ENCODE measurements at regions not wholly inside any gene's neighbourhood (a gene's known extent, or its start where the extent isn't known, plus 50 kb on each side); places are given as distances from the start of the nearest gene placed in this dataset.

GRCh38 chr3:187795207-187795960 is 50.1 kb upstream of the BCL6 start:
- H3K36me3 ChIP-seq (ENCODE audit: control insufficient read depth in 1 of 2, insufficient read depth in 2 of 2, low read length in 2 of 2): no peaks in the 10 kb centered on the region
- no peak overlapping the region for H3K27ac ChIP-seq (ENCODE audit: low read depth, low read length)
- H3K4me3 ChIP-seq (ENCODE audit: low read depth in 1 of 2, low read length in 2 of 2): no peak overlapping the region
- no peaks in the 10 kb centered on the region for H3K27me3 ChIP-seq (ENCODE audit: control insufficient read depth in 1 of 2, insufficient read depth in 2 of 2, low read length in 2 of 2)
- peaks cover 0 to 22% of the 10 kb centered on the region in 2 donors for H3K4me1 ChIP-seq (ENCODE audit: control insufficient read depth in 1 of 2, insufficient read depth in 2 of 2, low read length in 2 of 2)
- H3K9me3 ChIP-seq (ENCODE audit: control insufficient read depth in 1 of 2, low read length in 2 of 2): no peaks in the 10 kb centered on the region
- H3K9ac ChIP-seq (ENCODE audit: low read depth in 1 of 2, low read length in 2 of 2): no peak overlapping the region

- H3K9me3 ChIP-seq (ENCODE audit: control insufficient read depth in 1 of 2, low read length in 2 of 2): no peaks in the 10 kb centered on the region
- no peak overlapping the region for H3K9ac ChIP-seq (ENCODE audit: low read depth in 1 of 2, low read length in 2 of 2)
- no peak overlapping the region for H3K4me3 ChIP-seq (ENCODE audit: low read depth in 1 of 2, low read length in 2 of 2)
- no peaks in the 10 kb centered on the region for H3K36me3 ChIP-seq (ENCODE audit: control insufficient read depth in 1 of 2, insufficient read depth in 2 of 2, low read length in 2 of 2)
- H3K27me3 ChIP-seq (ENCODE audit: control insufficient read depth in 1 of 2, insufficient read depth in 2 of 2, low read length in 2 of 2): no peaks in the 10 kb centered on the region
- H3K4me1 ChIP-seq (ENCODE audit: control insufficient read depth in 1 of 2, insufficient read depth in 2 of 2, low read length in 2 of 2): peaks cover 0 to 24% of the 10 kb centered on the region in 2 donors
- no peak overlapping the region for H3K27ac ChIP-seq (ENCODE audit: low read depth, low read length)
Observed at GRCh38 chr3:187798126-187798525, 52.9 kb upstream of the BCL6 start.

DNA sequence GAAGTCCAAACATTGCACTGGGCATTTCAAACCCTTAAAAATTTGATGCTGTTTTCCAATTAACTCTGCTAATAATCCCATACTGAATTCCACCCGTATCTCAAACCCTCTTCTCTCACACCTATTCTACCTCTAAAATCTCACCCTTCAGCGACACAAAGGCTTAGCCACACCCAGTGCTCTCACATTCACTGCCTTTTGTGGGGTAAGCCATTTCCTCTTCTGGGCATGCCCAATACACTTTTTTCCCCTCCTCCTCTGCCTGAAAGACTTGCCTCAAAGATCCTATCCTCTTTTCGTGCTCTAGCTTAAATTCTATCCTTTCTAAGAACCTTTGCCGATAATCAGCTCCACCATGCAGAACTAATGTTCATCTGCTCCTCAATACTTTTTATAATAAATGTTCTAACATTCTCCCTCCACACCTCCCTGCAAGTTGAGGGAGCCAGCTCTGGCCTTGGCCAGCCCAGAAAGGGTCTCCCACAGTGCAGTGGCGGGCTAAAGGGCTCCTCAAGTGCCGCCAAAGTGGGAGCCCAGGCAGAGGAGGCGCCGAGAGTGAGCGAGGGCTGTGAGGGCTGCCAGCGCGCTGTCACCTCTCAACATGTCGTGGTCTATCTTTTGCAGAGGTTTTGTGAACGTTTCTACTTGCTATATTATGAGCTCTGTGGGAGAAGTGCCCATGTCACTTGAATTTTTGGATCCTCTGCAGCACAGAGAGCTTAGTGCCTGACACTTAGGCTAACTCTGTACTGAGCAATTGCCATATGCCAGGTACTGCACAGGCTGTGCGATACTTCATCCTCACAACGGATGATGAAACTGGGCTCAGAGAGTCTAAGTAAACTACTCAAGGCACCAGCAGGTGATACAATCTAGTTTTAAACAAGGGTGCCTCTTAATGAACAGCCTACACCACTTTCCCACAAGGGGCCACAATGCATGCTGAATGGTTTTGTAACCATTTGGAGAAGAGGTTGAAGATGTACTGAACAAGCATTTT is 53.6 kb upstream of the BCL6 start:
- no peaks in the 10 kb centered on the region for H3K9me3 ChIP-seq (ENCODE audit: control insufficient read depth in 1 of 2, low read length in 2 of 2)
- H3K4me1 ChIP-seq (ENCODE audit: control insufficient read depth in 1 of 2, insufficient read depth in 2 of 2, low read length in 2 of 2): peaks cover 0 to 24% of the 10 kb centered on the region in 2 donors
- H3K4me3 ChIP-seq (ENCODE audit: low read depth in 1 of 2, low read length in 2 of 2): no peak overlapping the region
- H3K9ac ChIP-seq (ENCODE audit: low read depth in 1 of 2, low read length in 2 of 2): no peak overlapping the region
- no peaks in the 10 kb centered on the region for H3K27me3 ChIP-seq (ENCODE audit: control insufficient read depth in 1 of 2, insufficient read depth in 2 of 2, low read length in 2 of 2)
- H3K36me3 ChIP-seq (ENCODE audit: control insufficient read depth in 1 of 2, insufficient read depth in 2 of 2, low read length in 2 of 2): no peaks in the 10 kb centered on the region
- H3K27ac ChIP-seq (ENCODE audit: low read depth, low read length): no peak overlapping the region

- no peaks in the 10 kb centered on the region for H3K36me3 ChIP-seq (ENCODE audit: control insufficient read depth in 1 of 2, insufficient read depth in 2 of 2, low read length in 2 of 2)
- no peak overlapping the region for H3K4me3 ChIP-seq (ENCODE audit: low read depth in 1 of 2, low read length in 2 of 2)
- no peak overlapping the region for H3K27ac ChIP-seq (ENCODE audit: low read depth, low read length)
Observed at GRCh38 chr3:187799942-187800641, 54.8 kb upstream of the BCL6 start.

GRCh38 chr3:187801152-187801551 is 55.9 kb upstream of the BCL6 start:
- no peaks in the 10 kb centered on the region for H3K36me3 ChIP-seq (ENCODE audit: control insufficient read depth in 1 of 2, insufficient read depth in 2 of 2, low read length in 2 of 2)
- no peak overlapping the region for H3K9ac ChIP-seq (ENCODE audit: low read depth in 1 of 2, low read length in 2 of 2)
- no peaks in the 10 kb centered on the region for H3K9me3 ChIP-seq (ENCODE audit: control insufficient read depth in 1 of 2, low read length in 2 of 2)
- no peaks in the 10 kb centered on the region for H3K27me3 ChIP-seq (ENCODE audit: control insufficient read depth in 1 of 2, insufficient read depth in 2 of 2, low read length in 2 of 2)
- peaks cover 0 to 15% of the 10 kb centered on the region in 2 donors for H3K4me1 ChIP-seq (ENCODE audit: control insufficient read depth in 1 of 2, insufficient read depth in 2 of 2, low read length in 2 of 2)
- no peak overlapping the region for H3K4me3 ChIP-seq (ENCODE audit: low read depth in 1 of 2, low read length in 2 of 2)
- H3K27ac ChIP-seq (ENCODE audit: low read depth, low read length): no peak overlapping the region

More at GRCh38 chr3:187799942-187800641, 54.8 kb upstream of the BCL6 start:
- peaks cover 0 to 23% of the 10 kb centered on the region in 2 donors for H3K4me1 ChIP-seq (ENCODE audit: control insufficient read depth in 1 of 2, insufficient read depth in 2 of 2, low read length in 2 of 2)
- H3K9me3 ChIP-seq (ENCODE audit: control insufficient read depth in 1 of 2, low read length in 2 of 2): no peaks in the 10 kb centered on the region
- no peak overlapping the region for H3K9ac ChIP-seq (ENCODE audit: low read depth in 1 of 2, low read length in 2 of 2)
- H3K27me3 ChIP-seq (ENCODE audit: control insufficient read depth in 1 of 2, insufficient read depth in 2 of 2, low read length in 2 of 2): no peaks in the 10 kb centered on the region

- Histone ChIP-seq H3K4me1 (ENCODE audit: control insufficient read depth in 1 of 2, insufficient read depth in 2 of 2, low read length in 2 of 2) (peaks cover 0 to 15% of the 10 kb centered on the region in 2 donors), H3K9me3 (ENCODE audit: control insufficient read depth in 1 of 2, low read length in 2 of 2) (no peaks in the 10 kb centered on the region), H3K36me3 (ENCODE audit: control insufficient read depth in 1 of 2, insufficient read depth in 2 of 2, low read length in 2 of 2) (no peaks in the 10 kb centered on the region), H3K4me3 (ENCODE audit: low read depth in 1 of 2, low read length in 2 of 2) (no peak overlapping the region), H3K27me3 (ENCODE audit: control insufficient read depth in 1 of 2, insufficient read depth in 2 of 2, low read length in 2 of 2) (no peaks in the 10 kb centered on the region), H3K9ac (ENCODE audit: low read depth in 1 of 2, low read length in 2 of 2) (no peak overlapping the region), H3K27ac (ENCODE audit: low read depth, low read length) (no peak overlapping the region)
Observed at GRCh38 chr3:187802203-187802927, 57.1 kb upstream of the BCL6 start.

DNA sequence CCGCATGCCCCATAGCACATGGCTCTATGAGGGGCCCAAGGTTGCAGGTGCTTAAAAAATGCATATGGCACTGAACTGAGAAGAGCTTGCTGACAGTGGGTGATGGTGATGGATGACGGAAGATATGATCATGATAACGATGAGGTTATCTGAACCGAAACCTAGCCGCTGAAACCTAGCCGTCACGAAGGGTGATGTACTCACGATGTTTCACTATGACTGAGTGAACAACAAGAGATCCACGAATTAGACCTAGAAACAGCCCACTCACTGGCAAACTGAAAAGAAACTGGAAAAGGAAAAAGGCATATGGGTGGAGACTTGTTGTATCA is 57.6 kb upstream of the BCL6 start:
- Histone ChIP-seq H3K4me3 (ENCODE audit: low read depth in 1 of 2, low read length in 2 of 2) (no peak overlapping the region), H3K9me3 (ENCODE audit: control insufficient read depth in 1 of 2, low read length in 2 of 2) (no peaks in the 10 kb centered on the region), H3K27ac (ENCODE audit: low read depth, low read length) (no peak overlapping the region)

GRCh38 chr3:187804120-187804744 is 59.0 kb upstream of the BCL6 start:
- Histone ChIP-seq H3K4me1 (ENCODE audit: control insufficient read depth in 1 of 2, insufficient read depth in 2 of 2, low read length in 2 of 2) (peaks cover 0 to 23% of the 10 kb centered on the region in 2 donors), H3K9me3 (ENCODE audit: control insufficient read depth in 1 of 2, low read length in 2 of 2) (no peaks in the 10 kb centered on the region), H3K4me3 (ENCODE audit: low read depth in 1 of 2, low read length in 2 of 2) (no peak overlapping the region), H3K27me3 (ENCODE audit: control insufficient read depth in 1 of 2, insufficient read depth in 2 of 2, low read length in 2 of 2) (no peaks in the 10 kb centered on the region), H3K9ac (ENCODE audit: low read depth in 1 of 2, low read length in 2 of 2) (no peak overlapping the region), H3K36me3 (ENCODE audit: control insufficient read depth in 1 of 2, insufficient read depth in 2 of 2, low read length in 2 of 2) (no peaks in the 10 kb centered on the region), H3K27ac (ENCODE audit: low read depth, low read length) (no peak overlapping the region)

More for the DNA sequence above, 57.6 kb upstream of the BCL6 start:
- H3K9ac ChIP-seq (ENCODE audit: low read depth in 1 of 2, low read length in 2 of 2): no peak overlapping the region
- H3K27me3 ChIP-seq (ENCODE audit: control insufficient read depth in 1 of 2, insufficient read depth in 2 of 2, low read length in 2 of 2): no peaks in the 10 kb centered on the region
- peaks cover 0 to 15% of the 10 kb centered on the region in 2 donors for H3K4me1 ChIP-seq (ENCODE audit: control insufficient read depth in 1 of 2, insufficient read depth in 2 of 2, low read length in 2 of 2)
- H3K36me3 ChIP-seq (ENCODE audit: control insufficient read depth in 1 of 2, insufficient read depth in 2 of 2, low read length in 2 of 2): no peaks in the 10 kb centered on the region

DNA sequence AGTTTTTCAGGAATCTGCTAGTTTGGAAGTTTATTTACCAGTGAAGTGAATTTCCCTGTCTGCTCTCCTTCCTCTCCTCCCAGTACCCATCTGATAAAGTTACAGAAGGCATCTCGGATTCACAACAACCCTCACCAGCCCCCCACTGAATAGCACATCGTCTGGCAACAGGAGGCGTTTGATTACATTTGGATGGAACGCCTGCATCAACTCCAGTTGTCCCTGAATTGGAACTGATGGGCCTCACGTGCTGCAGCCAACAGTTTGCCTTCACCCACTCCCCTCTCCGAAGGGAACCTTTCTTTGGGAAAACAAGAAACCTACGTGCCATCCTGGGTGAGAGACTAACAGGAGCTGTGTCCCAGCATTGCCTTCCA is 59.5 kb upstream of the BCL6 start:
- H3K9ac ChIP-seq (ENCODE audit: low read depth in 1 of 2, low read length in 2 of 2): no peak overlapping the region
- no peak overlapping the region for H3K27ac ChIP-seq (ENCODE audit: low read depth, low read length)
- no peaks in the 10 kb centered on the region for H3K27me3 ChIP-seq (ENCODE audit: control insufficient read depth in 1 of 2, insufficient read depth in 2 of 2, low read length in 2 of 2)
- H3K4me1 ChIP-seq (ENCODE audit: control insufficient read depth in 1 of 2, insufficient read depth in 2 of 2, low read length in 2 of 2): peaks cover 0 to 20% of the 10 kb centered on the region in 2 donors
- H3K4me3 ChIP-seq (ENCODE audit: low read depth in 1 of 2, low read length in 2 of 2): no peak overlapping the region
- no peaks in the 10 kb centered on the region for H3K36me3 ChIP-seq (ENCODE audit: control insufficient read depth in 1 of 2, insufficient read depth in 2 of 2, low read length in 2 of 2)
- no peaks in the 10 kb centered on the region for H3K9me3 ChIP-seq (ENCODE audit: control insufficient read depth in 1 of 2, low read length in 2 of 2)
